CD4-positive, alpha-beta T cell (primary cell): ENCODE measurements at regions not wholly inside any gene's neighbourhood (a gene's known extent, or its start where the extent isn't known, plus 50 kb on each side); places are given as distances from the start of the nearest gene placed in this dataset.

ENCODE experiments used
- ATAC-seq: fragments of 200-7000 bp; cut with Tn5 transposase; one replicate; pipeline ENCODE4 v1.10.0; 2022; ENCODE audit warnings: mild to moderate bottlenecking; ENCODE audit not compliant: poor library complexity
- CTCF ChIA-PET: fragments of 350-600 bp; sonication (Branson Sonifier 250); formaldehyde crosslinking; loops from one replicate; lab custom pipeline; 2021; ENCODE audit warnings: antibody characterized with exemption, inconsistent platforms; lab: Charles Lee
- POLR2A ChIA-PET: fragments of 350-600 bp; sonication (Branson Sonifier 250); formaldehyde crosslinking; loops from one replicate; lab custom pipeline; 2021; ENCODE audit warnings: antibody characterized with exemption, inconsistent platforms; lab: Charles Lee
- DNase-seq, 14 experiments: peaks; one replicate each; pipeline ENCODE4 v3.0.0-alpha.2; 2013 to 2020; ENCODE audit warnings: mixed read lengths in 2 of 14
- H3K27ac ChIP-seq, 2 donors: one replicate each; pipeline versions ENCODE4 v1.5.1 to v1.7.0; 2013; ENCODE audit warnings: low read length in 2 of 2, low read depth in 1 of 2, mild to moderate bottlenecking in 1 of 2
- H3K27me3 ChIP-seq, 2 experiments: 1 replicate in 1 of 2; 2 replicates in 1 of 2; pipeline versions ENCODE4 v1.6.1 to v1.7.0; 2013; ENCODE audit warnings: low read length in 2 of 2, control low read depth in 1 of 2, mild to moderate bottlenecking in 1 of 2, moderate library complexity in 1 of 2; ENCODE audit not compliant: insufficient read depth in 2 of 2, control insufficient read depth in 1 of 2
- H3K36me3 ChIP-seq: one replicate; pipeline ENCODE4 v1.6.1; 2013; ENCODE audit warnings: low read length, control low read depth; ENCODE audit not compliant: insufficient read depth
- H3K4me1 ChIP-seq: one replicate; pipeline ENCODE4 v1.6.1; 2013; ENCODE audit warnings: low read length, control low read depth; ENCODE audit not compliant: insufficient read depth
- H3K4me3 ChIP-seq: one replicate; pipeline ENCODE4 v1.5.1; 2013; ENCODE audit warnings: mild to moderate bottlenecking, low read length, moderate library complexity
- H3K9me3 ChIP-seq, 2 experiments: 1 replicate in 1 of 2; 2 replicates in 1 of 2; pipeline versions ENCODE4 v1.6.1 to v1.7.0; 2013; ENCODE audit warnings: low read length in 2 of 2, mild to moderate bottlenecking in 2 of 2, control low read depth in 1 of 2, moderate library complexity in 1 of 2; ENCODE audit not compliant: control insufficient read depth in 1 of 2, insufficient read depth in 1 of 2
- H3K27ac Mint-ChIP-seq: one replicate; pipeline ENCODE4 v1.8.0; 2020; ENCODE audit warnings: mixed read lengths
- H3K27me3 Mint-ChIP-seq: one replicate; pipeline ENCODE4 v1.8.0; 2021; ENCODE audit warnings: mixed read lengths
- H3K36me3 Mint-ChIP-seq: one replicate; pipeline ENCODE4 v1.8.0; 2021; ENCODE audit warnings: low read depth, mixed read lengths
- H3K4me1 Mint-ChIP-seq: one replicate; pipeline ENCODE4 v1.8.0; 2021; ENCODE audit warnings: low read depth, mixed read lengths
- H3K4me3 Mint-ChIP-seq: one replicate; pipeline ENCODE4 v1.8.0; 2020; ENCODE audit warnings: mild to moderate bottlenecking, mixed read lengths
- H3K9me3 Mint-ChIP-seq: one replicate; pipeline ENCODE4 v1.8.0; 2020; ENCODE audit warnings: mixed read lengths
- intact Hi-C, 2 experiments: fragments of 100-400 bp; cut with DNase I in 1 of 2; cut with micrococcal nuclease in 1 of 2; formaldehyde crosslinking; loops; one replicate each; pipeline versions ENCODE4 v1.15.1 to v1.9.0; 2023 to 2025; cut with DNase I, micrococcal nuclease
- TF ChIP-seq, protein P1 (sequence below): fragments of 200-600 bp; IDR thresholded peaks from one replicate; pipeline ENCODE4 v1.8.0; 2022; ENCODE audit warnings: antibody characterized with exemption, mild to moderate bottlenecking

DNA sequence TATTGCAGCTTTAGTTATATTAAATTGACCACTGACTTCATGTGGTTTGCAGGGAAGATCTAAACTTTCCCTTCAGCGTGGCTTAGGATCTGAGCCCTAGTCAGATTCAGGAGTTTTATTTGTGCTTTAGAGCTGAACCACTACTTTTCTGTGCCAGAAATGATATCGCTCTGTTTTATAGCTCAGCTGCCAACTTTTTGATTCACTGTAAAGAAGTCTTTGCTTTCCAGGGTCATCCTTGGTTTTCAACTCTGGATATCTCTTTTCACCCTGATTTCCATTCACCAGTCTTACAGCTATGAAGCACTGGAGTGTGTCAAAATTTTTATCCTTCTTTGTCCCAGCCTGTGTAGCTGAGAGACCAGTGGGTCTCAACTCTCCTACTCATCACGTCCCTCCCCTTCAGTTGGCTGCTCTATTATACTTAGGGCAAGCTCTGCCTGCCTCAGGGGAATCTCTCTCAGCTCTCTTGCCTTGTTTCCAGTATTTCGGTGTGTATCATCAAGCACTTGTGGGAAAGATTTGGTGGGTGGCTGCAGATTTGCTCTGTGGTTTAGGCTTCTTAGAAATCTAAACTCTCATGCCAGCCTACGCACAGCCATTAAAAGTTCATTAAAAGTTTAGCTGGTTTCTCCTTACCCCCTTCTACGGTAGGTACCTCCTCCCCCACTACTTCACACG, 425.5 kb downstream of the TENT5A start:
- no peak overlapping the region for H3K27ac Mint-ChIP-seq

DNA sequence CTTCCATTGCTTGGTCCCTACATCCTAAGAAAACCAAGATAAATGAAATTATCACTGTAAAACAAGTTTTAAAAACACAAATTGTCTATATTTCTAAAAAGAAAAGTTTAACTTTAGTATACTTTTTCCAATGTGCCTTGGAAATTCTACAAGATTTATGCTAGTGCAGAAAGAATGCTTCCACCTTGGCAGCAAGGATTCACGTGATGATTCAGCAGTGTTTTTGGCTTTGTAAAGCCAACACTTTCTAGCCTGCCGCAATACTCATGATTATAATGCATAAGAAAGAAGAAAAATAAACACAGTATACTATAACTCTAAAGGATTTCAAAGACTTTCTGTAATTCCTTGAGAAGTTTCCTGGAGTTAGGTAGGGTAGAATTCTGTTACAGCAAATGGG, 442.7 kb downstream of the TENT5A start:
- H3K27ac ChIP-seq: no peak overlapping the region
- H3K9me3 ChIP-seq: peaks cover 0 to 6% of the 10 kb centered on the region in 2 experiments
- H3K36me3 ChIP-seq: no peaks in the 10 kb centered on the region
- ChIA-PET CTCF (no interaction called here), POLR2A (no interaction called here)
- no peak overlapping the region for H3K4me3 Mint-ChIP-seq
- no peak for DNase-seq
- no peak for ATAC-seq
- H3K27me3 Mint-ChIP-seq: no peaks in the 10 kb centered on the region
- H3K27me3 ChIP-seq: no peaks in the 10 kb centered on the region
- H3K4me3 ChIP-seq: no peak overlapping the region
- no peak overlapping the region for H3K27ac Mint-ChIP-seq
- no peaks in the 10 kb centered on the region for H3K4me1 ChIP-seq
- H3K9me3 Mint-ChIP-seq: peaks cover 14% of the 10 kb centered on the region
- no peaks in the 10 kb centered on the region for H3K36me3 Mint-ChIP-seq
- no peaks in the 10 kb centered on the region for H3K4me1 Mint-ChIP-seq
- intact Hi-C loops: no loop called here
- TF ChIP-seq, protein P1, sequence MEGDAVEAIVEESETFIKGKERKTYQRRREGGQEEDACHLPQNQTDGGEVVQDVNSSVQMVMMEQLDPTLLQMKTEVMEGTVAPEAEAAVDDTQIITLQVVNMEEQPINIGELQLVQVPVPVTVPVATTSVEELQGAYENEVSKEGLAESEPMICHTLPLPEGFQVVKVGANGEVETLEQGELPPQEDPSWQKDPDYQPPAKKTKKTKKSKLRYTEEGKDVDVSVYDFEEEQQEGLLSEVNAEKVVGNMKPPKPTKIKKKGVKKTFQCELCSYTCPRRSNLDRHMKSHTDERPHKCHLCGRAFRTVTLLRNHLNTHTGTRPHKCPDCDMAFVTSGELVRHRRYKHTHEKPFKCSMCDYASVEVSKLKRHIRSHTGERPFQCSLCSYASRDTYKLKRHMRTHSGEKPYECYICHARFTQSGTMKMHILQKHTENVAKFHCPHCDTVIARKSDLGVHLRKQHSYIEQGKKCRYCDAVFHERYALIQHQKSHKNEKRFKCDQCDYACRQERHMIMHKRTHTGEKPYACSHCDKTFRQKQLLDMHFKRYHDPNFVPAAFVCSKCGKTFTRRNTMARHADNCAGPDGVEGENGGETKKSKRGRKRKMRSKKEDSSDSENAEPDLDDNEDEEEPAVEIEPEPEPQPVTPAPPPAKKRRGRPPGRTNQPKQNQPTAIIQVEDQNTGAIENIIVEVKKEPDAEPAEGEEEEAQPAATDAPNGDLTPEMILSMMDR: no peak

More for the DNA sequence above, 425.5 kb downstream of the TENT5A start:
- intact Hi-C loops: no loop called here
- H3K36me3 ChIP-seq: no peaks in the 10 kb centered on the region
- no peak overlapping the region for H3K27ac ChIP-seq
- DNase-seq (no peak), ATAC-seq (no peak)
- Mint-ChIP-seq H3K4me3 (no peak overlapping the region), H3K27me3 (no peaks in the 10 kb centered on the region), H3K9me3 (no peaks in the 10 kb centered on the region), H3K4me1 (no peaks in the 10 kb centered on the region), H3K36me3 (no peaks in the 10 kb centered on the region)
- ChIA-PET CTCF (no interaction called here), POLR2A (no interaction called here)
- no peaks in the 10 kb centered on the region for H3K27me3 ChIP-seq
- no peaks in the 10 kb centered on the region for H3K9me3 ChIP-seq
- TF ChIP-seq, protein P1: no peak
- H3K4me1 ChIP-seq: no peaks in the 10 kb centered on the region
- H3K4me3 ChIP-seq: no peak overlapping the region

DNA sequence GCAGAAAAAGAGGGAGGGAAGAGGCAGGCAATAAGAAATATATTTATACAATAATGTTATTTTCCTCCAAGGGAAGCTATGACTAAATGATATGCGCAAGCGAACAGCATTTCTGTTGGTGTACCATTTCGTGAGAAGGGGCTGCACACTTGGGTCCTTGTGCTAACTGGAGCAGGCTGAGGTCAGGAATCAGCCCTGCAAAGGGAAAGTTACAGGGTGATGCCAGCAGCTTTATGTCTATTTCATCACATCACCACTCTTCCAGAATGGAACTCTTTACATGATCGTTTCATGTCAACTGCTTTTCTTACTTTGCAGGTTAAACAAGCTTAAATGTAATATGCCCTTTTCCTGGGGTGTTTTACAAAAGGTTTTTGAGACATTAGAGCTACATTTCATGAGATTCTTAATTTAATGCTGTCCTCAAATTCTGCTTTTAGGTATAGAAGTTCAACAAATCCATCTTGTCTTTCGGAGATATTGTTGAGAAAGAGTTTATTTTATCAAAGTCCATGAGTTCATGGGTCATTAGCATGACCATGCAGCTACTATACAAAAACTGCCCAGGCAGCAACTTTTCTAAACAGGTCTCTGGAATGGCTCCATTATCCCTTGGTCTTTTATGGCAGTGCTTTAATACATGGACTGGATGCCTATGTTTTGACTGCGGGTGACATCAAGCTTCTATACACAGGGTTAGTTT, 443.8 kb downstream of the TENT5A start:
- TF ChIP-seq, protein P1: no peak
- Mint-ChIP-seq H3K27me3 (no peaks in the 10 kb centered on the region), H3K36me3 (no peaks in the 10 kb centered on the region), H3K4me1 (no peaks in the 10 kb centered on the region), H3K27ac (no peak overlapping the region), H3K4me3 (no peak overlapping the region), H3K9me3 (peaks cover 10% of the 10 kb centered on the region)
- DNase-seq (no peak), ATAC-seq (no peak)
- CTCF ChIA-PET: no interaction called here
- no peaks in the 10 kb centered on the region for H3K36me3 ChIP-seq
- intact Hi-C loops: no loop called here
- POLR2A ChIA-PET: no interaction called here
- H3K27ac ChIP-seq: no peak overlapping the region
- no peak overlapping the region for H3K4me3 ChIP-seq
- H3K4me1 ChIP-seq: no peaks in the 10 kb centered on the region
- no peaks in the 10 kb centered on the region for H3K27me3 ChIP-seq
- peaks cover 0 to 6% of the 10 kb centered on the region in 2 experiments for H3K9me3 ChIP-seq
